RWPE2 (cell line): ENCODE measurements at regions not wholly inside any gene's neighbourhood (a gene's known extent, or its start where the extent isn't known, plus 50 kb on each side); places are given as distances from the start of the nearest gene placed in this dataset.

Experiments used
- ATAC-seq: fragments of 200-7000 bp; cut with Tn5 transposase; 3 replicates; pipeline ENCODE4 v1.9.1; 2021; ENCODE audit warnings: low read depth
- DNase-seq: peaks from one replicate; pipeline ENCODE4 v3.0.0-alpha.2; 2020; ENCODE audit warnings: low spot score
- H3K27ac ChIP-seq: fragments of 450-650 bp; 2 replicates; pipeline ENCODE4 v1.5.1; 2017; ENCODE audit warnings: mild to moderate bottlenecking; ENCODE audit not compliant: poor library complexity, severe bottlenecking
- H3K27me3 ChIP-seq: fragments of 250-450 bp; sonication (Bioruptor Pico); 2 replicates; pipeline ENCODE4 v1.5.1; 2021; ENCODE audit warnings: mild to moderate bottlenecking, moderate library complexity; ENCODE audit not compliant: insufficient read depth, poor library complexity, severe bottlenecking
- H3K36me3 ChIP-seq: fragments of 250-450 bp; sonication (Bioruptor Pico); 2 replicates; pipeline ENCODE4 v1.5.1; 2020; ENCODE audit warnings: low read depth, mild to moderate bottlenecking, moderate library complexity
- H3K4me1 ChIP-seq: fragments of 250-450 bp; sonication (Bioruptor Pico); 2 replicates; pipeline ENCODE4 v1.5.1; 2021; ENCODE audit warnings: mild to moderate bottlenecking, moderate library complexity; ENCODE audit not compliant: insufficient read depth, poor library complexity, severe bottlenecking
- H3K4me3 ChIP-seq: fragments of 250-450 bp; sonication (Bioruptor Pico); 2 replicates; pipeline ENCODE4 v1.5.1; 2021; ENCODE audit warnings: mild to moderate bottlenecking, moderate library complexity; ENCODE audit not compliant: severe bottlenecking
- H3K9me3 ChIP-seq: fragments of 250-450 bp; sonication (Bioruptor Pico); 2 replicates; pipeline ENCODE4 v1.5.1; 2021; ENCODE audit warnings: mild to moderate bottlenecking, moderate library complexity; ENCODE audit not compliant: severe bottlenecking
- TF ChIP-seq, protein P1 (sequence below): fragments of 450-650 bp; IDR thresholded peaks from one replicate; pipeline ENCODE4 v1.5.1; 2017; ENCODE audit warnings: mild to moderate bottlenecking, moderate library complexity; ENCODE audit not compliant: poor library complexity, severe bottlenecking

DNA sequence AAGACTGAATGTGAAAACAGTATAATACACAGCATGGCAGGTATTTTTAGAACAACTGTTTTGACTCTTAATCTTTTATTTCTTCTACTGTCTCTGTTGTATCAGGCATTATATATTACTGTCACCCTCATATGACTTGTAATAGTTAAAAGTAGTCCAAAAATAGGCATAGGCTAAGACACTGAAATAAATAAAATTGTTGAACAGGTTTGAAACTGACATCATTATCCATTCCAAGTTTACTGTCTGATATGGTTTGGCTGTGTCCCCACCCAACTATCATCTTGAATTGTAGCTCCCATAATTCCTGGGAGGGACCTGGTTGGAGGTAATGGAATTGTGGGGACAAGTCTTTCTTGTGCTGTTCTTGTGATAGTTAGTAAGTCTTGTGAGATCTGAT, 91.4 kb upstream of the CDH19 start:
- no peaks in the 10 kb centered on the region for H3K9me3 ChIP-seq
- no peaks in the 10 kb centered on the region for H3K4me1 ChIP-seq
- ATAC-seq: no peak
- no peak overlapping the region for H3K27ac ChIP-seq
- no peaks in the 10 kb centered on the region for H3K36me3 ChIP-seq
- H3K4me3 ChIP-seq: no peak overlapping the region
- no peak for DNase-seq
- TF ChIP-seq, protein P1, sequence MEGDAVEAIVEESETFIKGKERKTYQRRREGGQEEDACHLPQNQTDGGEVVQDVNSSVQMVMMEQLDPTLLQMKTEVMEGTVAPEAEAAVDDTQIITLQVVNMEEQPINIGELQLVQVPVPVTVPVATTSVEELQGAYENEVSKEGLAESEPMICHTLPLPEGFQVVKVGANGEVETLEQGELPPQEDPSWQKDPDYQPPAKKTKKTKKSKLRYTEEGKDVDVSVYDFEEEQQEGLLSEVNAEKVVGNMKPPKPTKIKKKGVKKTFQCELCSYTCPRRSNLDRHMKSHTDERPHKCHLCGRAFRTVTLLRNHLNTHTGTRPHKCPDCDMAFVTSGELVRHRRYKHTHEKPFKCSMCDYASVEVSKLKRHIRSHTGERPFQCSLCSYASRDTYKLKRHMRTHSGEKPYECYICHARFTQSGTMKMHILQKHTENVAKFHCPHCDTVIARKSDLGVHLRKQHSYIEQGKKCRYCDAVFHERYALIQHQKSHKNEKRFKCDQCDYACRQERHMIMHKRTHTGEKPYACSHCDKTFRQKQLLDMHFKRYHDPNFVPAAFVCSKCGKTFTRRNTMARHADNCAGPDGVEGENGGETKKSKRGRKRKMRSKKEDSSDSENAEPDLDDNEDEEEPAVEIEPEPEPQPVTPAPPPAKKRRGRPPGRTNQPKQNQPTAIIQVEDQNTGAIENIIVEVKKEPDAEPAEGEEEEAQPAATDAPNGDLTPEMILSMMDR: no peak
- no peaks in the 10 kb centered on the region for H3K27me3 ChIP-seq

GRCh38 chr18:66694852-66695251, 91.0 kb upstream of the CDH19 start:
- Histone ChIP-seq H3K4me3 (no peak overlapping the region), H3K27ac (no peak overlapping the region), H3K4me1 (no peaks in the 10 kb centered on the region), H3K36me3 (no peaks in the 10 kb centered on the region), H3K27me3 (no peaks in the 10 kb centered on the region), H3K9me3 (no peaks in the 10 kb centered on the region)
- ATAC-seq (no peak), DNase-seq (no peak)
- TF ChIP-seq, protein P1: no peak

GRCh38 chr18:66687635-66688034, 83.7 kb upstream of the CDH19 start:
- Histone ChIP-seq H3K9me3 (no peaks in the 10 kb centered on the region), H3K4me1 (no peaks in the 10 kb centered on the region), H3K36me3 (no peaks in the 10 kb centered on the region), H3K4me3 (no peak overlapping the region), H3K27ac (no peak overlapping the region), H3K27me3 (no peaks in the 10 kb centered on the region)
- no peak for ATAC-seq
- DNase-seq: no peak
- TF ChIP-seq, protein P1: no peak

DNA sequence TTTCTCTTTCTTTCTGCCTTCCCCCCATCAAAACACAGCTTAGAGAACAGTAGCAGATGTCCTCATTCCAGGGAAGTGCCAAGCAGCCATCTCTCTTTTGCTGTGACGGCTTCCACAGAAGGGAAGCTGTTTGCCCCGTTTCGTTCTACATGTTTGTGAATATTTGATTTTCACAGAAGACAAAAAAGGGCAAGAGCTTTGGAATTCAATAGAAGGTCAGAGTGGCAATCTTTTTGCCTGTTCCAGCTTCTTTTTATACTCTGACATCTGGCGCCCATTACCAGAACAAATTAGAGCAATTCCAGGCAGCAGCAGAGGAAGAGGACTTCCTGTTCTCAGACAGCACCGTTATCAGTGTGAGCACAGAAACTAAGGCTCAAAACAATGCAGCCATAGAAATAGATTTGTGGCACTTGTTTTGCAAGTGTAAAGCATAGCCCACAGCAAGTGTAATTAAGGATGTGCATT, 79.0 kb upstream of the CDH19 start:
- no peak for ATAC-seq
- TF ChIP-seq, protein P1: no peak
- H3K27ac ChIP-seq: no peak overlapping the region
- no peaks in the 10 kb centered on the region for H3K4me1 ChIP-seq
- DNase-seq: no peak
- no peak overlapping the region for H3K4me3 ChIP-seq
- H3K9me3 ChIP-seq: no peaks in the 10 kb centered on the region
- H3K27me3 ChIP-seq: no peaks in the 10 kb centered on the region
- no peaks in the 10 kb centered on the region for H3K36me3 ChIP-seq

DNA sequence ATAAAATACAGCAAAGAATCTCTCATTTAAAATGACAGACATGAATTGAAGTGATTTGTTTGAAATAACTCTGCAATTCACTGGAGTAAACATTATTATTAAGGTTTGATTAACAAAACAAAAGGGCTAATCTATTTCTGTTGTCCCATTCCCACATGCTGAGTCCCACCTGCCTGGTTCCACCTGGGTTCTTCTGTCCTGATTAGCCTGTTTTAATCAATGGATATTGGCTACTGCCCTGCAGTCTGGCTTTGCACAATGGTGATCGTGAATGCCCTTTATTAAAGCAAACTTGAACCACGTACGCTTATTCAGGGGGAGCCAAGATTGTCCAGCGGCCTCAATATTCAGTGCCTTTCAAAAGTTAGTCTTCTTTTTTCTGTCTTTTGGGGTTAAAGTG, 72.8 kb upstream of the CDH19 start:
- H3K36me3 ChIP-seq: no peaks in the 10 kb centered on the region
- H3K9me3 ChIP-seq: no peaks in the 10 kb centered on the region
- TF ChIP-seq, protein P1: no peak
- no peak overlapping the region for H3K27ac ChIP-seq
- no peak overlapping the region for H3K4me3 ChIP-seq
- H3K4me1 ChIP-seq: no peaks in the 10 kb centered on the region
- ATAC-seq (no peak), DNase-seq (no peak)
- no peaks in the 10 kb centered on the region for H3K27me3 ChIP-seq
